ENCODE measurements at regions not wholly inside any gene's neighbourhood (a gene's known extent, or its start where the extent isn't known, plus 50 kb on each side); places are given as distances from the start of the nearest gene placed in this dataset.

- DNase-seq, result no peak
These were observed 311.9 kb upstream of the JARID2 start for GRCh38 chr6:14934013-14934412.

- DNase-seq, result no peak
These were observed 311.0 kb upstream of the JARID2 start for GRCh38 chr6:14934844-14935243.

GRCh38 chr6:14936861-14937260 lies 309.0 kb upstream of the JARID2 start:
- DNase-seq, result no peak

GRCh38 chr6:14943116-14943515 lies 302.8 kb upstream of the JARID2 start:
- DNase-seq, result no peak

- no peak for DNase-seq
These were observed 301.3 kb upstream of the JARID2 start for GRCh38 chr6:14944593-14944992.

GRCh38 chr6:14945461-14946185 lies 300.2 kb upstream of the JARID2 start:
- no peak for DNase-seq

GRCh38 chr6:14946753-14947152 lies 299.1 kb upstream of the JARID2 start:
- no peak for DNase-seq

- no peak for DNase-seq
These were observed 297.2 kb upstream of the JARID2 start for GRCh38 chr6:14948586-14949245.

GRCh38 chr6:14950103-14950969 lies 295.5 kb upstream of the JARID2 start:
- no peak for DNase-seq

GRCh38 chr6:14950970-14951276 lies 294.9 kb upstream of the JARID2 start:
- no peak for DNase-seq

- no peak for DNase-seq
These were observed 294.2 kb upstream of the JARID2 start for GRCh38 chr6:14951704-14952103.

GRCh38 chr6:14953836-14954235 lies 292.0 kb upstream of the JARID2 start:
- DNase-seq, result no peak

- DNase-seq, result no peak
These were observed 288.4 kb upstream of the JARID2 start for GRCh38 chr6:14957355-14958059.

- DNase-seq, result no peak
These were observed 286.5 kb upstream of the JARID2 start for GRCh38 chr6:14959324-14959885.

GRCh38 chr6:14964556-14965270 lies 281.2 kb upstream of the JARID2 start:
- DNase-seq, result peak; percentile 71 to 75

- DNase-seq, result no peak
These were observed 280.3 kb upstream of the JARID2 start for GRCh38 chr6:14965424-14966075.

- no peak for DNase-seq
These were observed 279.6 kb upstream of the JARID2 start for GRCh38 chr6:14966096-14966905.

GRCh38 chr6:14966906-14967711 lies 278.8 kb upstream of the JARID2 start:
- DNase-seq, result no peak

GRCh38 chr6:14968056-14968637 lies 277.7 kb upstream of the JARID2 start:
- DNase-seq, result no peak

Data from SHP77 (cell line).